Activated CD4-positive, alpha-beta T cell treated with anti-CD3 and anti-CD28 coated beads, Interleukin-2, amount 10 ng/mL, durations not matched to agents 24 days and 14 days (primary cell): ENCODE measurements at regions not wholly inside any gene's neighbourhood (a gene's known extent, or its start where the extent isn't known, plus 50 kb on each side); places are given as distances from the start of the nearest gene placed in this dataset.
"Not testable (repeated sequence)": the region's sequence is repeated elsewhere in the genome, so short reads cannot be mapped to it uniquely, and the experiment has no call there.

Source experiments
- DNase-seq: peaks from one replicate; pipeline ENCODE4 v3.0.0; 2022
- H3K27ac Mint-ChIP-seq: one replicate; pipeline ENCODE4 v1.8.0; 2022; ENCODE audit warnings: mild to moderate bottlenecking, mixed read lengths
- H3K27me3 Mint-ChIP-seq: one replicate; pipeline ENCODE4 v1.8.0; 2022; ENCODE audit warnings: mixed read lengths
- H3K36me3 Mint-ChIP-seq: one replicate; pipeline ENCODE4 v1.8.0; 2022; ENCODE audit warnings: low read depth, mild to moderate bottlenecking, mixed read lengths
- H3K4me1 Mint-ChIP-seq: one replicate; pipeline ENCODE4 v1.8.0; 2021; ENCODE audit warnings: mixed read lengths
- H3K4me3 Mint-ChIP-seq: one replicate; pipeline ENCODE4 v1.8.0; 2022; ENCODE audit warnings: mild to moderate bottlenecking, moderate library complexity, mixed read lengths
- H3K9me3 Mint-ChIP-seq: one replicate; pipeline ENCODE4 v1.8.0; 2021; ENCODE audit warnings: mixed read lengths
- intact Hi-C: fragments of 100-400 bp; cut with micrococcal nuclease; formaldehyde crosslinking; loops from one replicate; pipeline ENCODE4 v1.15.1; 2023

GRCh38 chr4:12053556-12053955 lies 624.9 kb upstream of the HS3ST1 start:
- Mint-ChIP-seq H3K9me3 (peaks cover 4% of the 10 kb centered on the region), H3K4me1 (no peaks in the 10 kb centered on the region), H3K36me3 (no peaks in the 10 kb centered on the region), H3K27me3 (no peaks in the 10 kb centered on the region), H3K27ac (no peak overlapping the region), H3K4me3 (no peak overlapping the region)
- no peak for DNase-seq
- intact Hi-C loops: no loop called here

- no peaks in the 10 kb centered on the region for H3K4me1 Mint-ChIP-seq
- DNase-seq: no peak
These were observed 621.7 kb upstream of the HS3ST1 start for GRCh38 chr4:12050357-12050756.

GRCh38 chr4:12042818-12043217 lies 614.1 kb upstream of the HS3ST1 start:
- intact Hi-C loops: no loop called here
- no peak overlapping the region for H3K27ac Mint-ChIP-seq
- no peaks in the 10 kb centered on the region for H3K9me3 Mint-ChIP-seq
- H3K27me3 Mint-ChIP-seq: no peaks in the 10 kb centered on the region
- no peak for DNase-seq
- no peak overlapping the region for H3K4me3 Mint-ChIP-seq
- H3K36me3 Mint-ChIP-seq: no peaks in the 10 kb centered on the region
- H3K4me1 Mint-ChIP-seq: no peaks in the 10 kb centered on the region

More at GRCh38 chr4:12050357-12050756, 621.7 kb upstream of the HS3ST1 start:
- H3K4me3 Mint-ChIP-seq: no peak overlapping the region
- intact Hi-C loops: no loop called here
- H3K27ac Mint-ChIP-seq: no peak overlapping the region
- peaks cover 4% of the 10 kb centered on the region for H3K9me3 Mint-ChIP-seq
- H3K27me3 Mint-ChIP-seq: no peaks in the 10 kb centered on the region
- no peaks in the 10 kb centered on the region for H3K36me3 Mint-ChIP-seq

GRCh38 chr4:12041828-12042227 lies 613.1 kb upstream of the HS3ST1 start:
- Mint-ChIP-seq H3K27ac (no peak overlapping the region), H3K4me1 (no peaks in the 10 kb centered on the region), H3K9me3 (no peaks in the 10 kb centered on the region), H3K4me3 (no peak overlapping the region), H3K27me3 (no peaks in the 10 kb centered on the region), H3K36me3 (no peaks in the 10 kb centered on the region)
- no peak for DNase-seq
- intact Hi-C loops: no loop called here

- no peaks in the 10 kb centered on the region for H3K4me1 Mint-ChIP-seq
- DNase-seq: no peak
- no peaks in the 10 kb centered on the region for H3K27me3 Mint-ChIP-seq
- peaks cover 5% of the 10 kb centered on the region for H3K9me3 Mint-ChIP-seq
- no peaks in the 10 kb centered on the region for H3K36me3 Mint-ChIP-seq
- no peak overlapping the region for H3K4me3 Mint-ChIP-seq
- no peak overlapping the region for H3K27ac Mint-ChIP-seq
- intact Hi-C loops: no loop called here
These were observed 607.8 kb upstream of the HS3ST1 start for GRCh38 chr4:12036450-12036849.

GRCh38 chr4:12028258-12028657 lies 599.6 kb upstream of the HS3ST1 start:
- intact Hi-C loops: no loop called here
- H3K27ac Mint-ChIP-seq: no peak overlapping the region
- H3K36me3 Mint-ChIP-seq: no peaks in the 10 kb centered on the region
- H3K27me3 Mint-ChIP-seq: no peaks in the 10 kb centered on the region
- H3K9me3 Mint-ChIP-seq: peaks cover 11% of the 10 kb centered on the region
- H3K4me3 Mint-ChIP-seq: no peak overlapping the region
- DNase-seq: no peak
- no peaks in the 10 kb centered on the region for H3K4me1 Mint-ChIP-seq

- Mint-ChIP-seq H3K4me3 (no peak overlapping the region), H3K4me1 (no peaks in the 10 kb centered on the region), H3K27me3 (no peaks in the 10 kb centered on the region), H3K36me3 (no peaks in the 10 kb centered on the region), H3K27ac (no peak overlapping the region), H3K9me3 (peaks cover 17% of the 10 kb centered on the region)
- intact Hi-C loops: no loop called here
- no peak for DNase-seq
These were observed 593.7 kb upstream of the HS3ST1 start for GRCh38 chr4:12022409-12022808.

GRCh38 chr4:12016729-12017128 lies 588.0 kb upstream of the HS3ST1 start:
- H3K27me3 Mint-ChIP-seq: no peaks in the 10 kb centered on the region
- no peak for DNase-seq
- H3K36me3 Mint-ChIP-seq: no peaks in the 10 kb centered on the region
- H3K4me1 Mint-ChIP-seq: no peaks in the 10 kb centered on the region
- no peak overlapping the region for H3K27ac Mint-ChIP-seq
- intact Hi-C loops: no loop called here
- peaks cover 18% of the 10 kb centered on the region for H3K9me3 Mint-ChIP-seq
- no peak overlapping the region for H3K4me3 Mint-ChIP-seq

GRCh38 chr4:12005471-12005870 lies 576.8 kb upstream of the HS3ST1 start:
- H3K4me1 Mint-ChIP-seq: no peaks in the 10 kb centered on the region
- intact Hi-C loops: no loop called here
- H3K4me3 Mint-ChIP-seq: no peak overlapping the region
- no peak for DNase-seq
- no peak overlapping the region for H3K27ac Mint-ChIP-seq
- H3K36me3 Mint-ChIP-seq: no peaks in the 10 kb centered on the region
- no peaks in the 10 kb centered on the region for H3K9me3 Mint-ChIP-seq
- H3K27me3 Mint-ChIP-seq: no peaks in the 10 kb centered on the region

GRCh38 chr4:11996581-11996980 lies 567.9 kb upstream of the HS3ST1 start:
- H3K4me1 Mint-ChIP-seq, H3K4me3 Mint-ChIP-seq, H3K36me3 Mint-ChIP-seq, DNase-seq, H3K27ac Mint-ChIP-seq, intact Hi-C loops, H3K27me3 Mint-ChIP-seq, H3K9me3 Mint-ChIP-seq: not testable (repeated sequence)

- no peak for DNase-seq
- H3K4me3 Mint-ChIP-seq: no peak overlapping the region
- H3K27ac Mint-ChIP-seq: no peak overlapping the region
- H3K36me3 Mint-ChIP-seq: no peaks in the 10 kb centered on the region
- intact Hi-C loops: no loop called here
- no peaks in the 10 kb centered on the region for H3K27me3 Mint-ChIP-seq
- no peaks in the 10 kb centered on the region for H3K9me3 Mint-ChIP-seq
- no peaks in the 10 kb centered on the region for H3K4me1 Mint-ChIP-seq
These were observed 548.1 kb upstream of the HS3ST1 start for GRCh38 chr4:11976726-11977263.

- H3K36me3 Mint-ChIP-seq: no peaks in the 10 kb centered on the region
- no peak overlapping the region for H3K27ac Mint-ChIP-seq
- no peaks in the 10 kb centered on the region for H3K27me3 Mint-ChIP-seq
- DNase-seq: no peak
- no peak overlapping the region for H3K4me3 Mint-ChIP-seq
- no peaks in the 10 kb centered on the region for H3K9me3 Mint-ChIP-seq
- intact Hi-C loops: no loop called here
- no peaks in the 10 kb centered on the region for H3K4me1 Mint-ChIP-seq
These were observed 544.6 kb upstream of the HS3ST1 start for GRCh38 chr4:11973270-11973669.

GRCh38 chr4:11970754-11971153 lies 542.1 kb upstream of the HS3ST1 start:
- H3K27ac Mint-ChIP-seq: no peak overlapping the region
- no peak for DNase-seq
- no peaks in the 10 kb centered on the region for H3K27me3 Mint-ChIP-seq
- no peaks in the 10 kb centered on the region for H3K4me1 Mint-ChIP-seq
- no peaks in the 10 kb centered on the region for H3K9me3 Mint-ChIP-seq
- intact Hi-C loops: no loop called here
- no peaks in the 10 kb centered on the region for H3K36me3 Mint-ChIP-seq
- H3K4me3 Mint-ChIP-seq: no peak overlapping the region

GRCh38 chr4:11966782-11967181 lies 538.1 kb upstream of the HS3ST1 start:
- intact Hi-C loops: no loop called here
- H3K4me1 Mint-ChIP-seq: no peaks in the 10 kb centered on the region
- H3K27ac Mint-ChIP-seq: no peak overlapping the region
- no peaks in the 10 kb centered on the region for H3K27me3 Mint-ChIP-seq
- H3K36me3 Mint-ChIP-seq: no peaks in the 10 kb centered on the region
- peaks cover 5% of the 10 kb centered on the region for H3K9me3 Mint-ChIP-seq
- H3K4me3 Mint-ChIP-seq: no peak overlapping the region
- DNase-seq: no peak

GRCh38 chr4:11954093-11954492 lies 525.4 kb upstream of the HS3ST1 start:
- no peaks in the 10 kb centered on the region for H3K9me3 Mint-ChIP-seq
- no peak overlapping the region for H3K4me3 Mint-ChIP-seq
- no peaks in the 10 kb centered on the region for H3K27me3 Mint-ChIP-seq
- no peak overlapping the region for H3K27ac Mint-ChIP-seq
- H3K36me3 Mint-ChIP-seq: no peaks in the 10 kb centered on the region
- no peak for DNase-seq
- H3K4me1 Mint-ChIP-seq: no peaks in the 10 kb centered on the region
- intact Hi-C loops: no loop called here
